MM.1S (cell line): ENCODE measurements at regions not wholly inside any gene's neighbourhood (a gene's known extent, or its start where the extent isn't known, plus 50 kb on each side); places are given as distances from the start of the nearest gene placed in this dataset.

Experiments used
- DNase-seq: peaks from one replicate; pipeline ENCODE4 v3.0.0-alpha.2; 2015
- H2AFZ ChIP-seq: fragments of 300-600 bp; sonication (generic); 2 replicates; pipeline ENCODE4 v1.6.0; 2016; ENCODE audit warnings: antibody characterized with exemption, low read length
- H3F3A ChIP-seq: fragments of 300-600 bp; sonication (generic); 2 replicates; pipeline ENCODE4 v1.6.1; 2016; ENCODE audit warnings: mild to moderate bottlenecking, antibody characterized with exemption, low read length, moderate library complexity, mixed read lengths; ENCODE audit not compliant: insufficient read depth
- H3K27ac ChIP-seq: fragments of 300-600 bp; sonication (generic); 2 replicates; pipeline ENCODE4 v1.5.1; 2016; ENCODE audit warnings: mild to moderate bottlenecking, low read length
- H3K27me3 ChIP-seq: fragments of 300-600 bp; sonication (generic); replicated peaks from 2 replicates; pipeline ENCODE4 v1.6.0; 2016; ENCODE audit warnings: low read length; ENCODE audit not compliant: insufficient read depth
- H3K36me3 ChIP-seq: fragments of 300-600 bp; sonication (generic); replicated peaks from 2 replicates; pipeline ENCODE4 v1.6.1; 2016; ENCODE audit warnings: mild to moderate bottlenecking, low read length, mixed read lengths; ENCODE audit not compliant: insufficient read depth
- H3K4me1 ChIP-seq: fragments of 300-600 bp; sonication (generic); 2 replicates; pipeline ENCODE4 v1.6.1; 2016; ENCODE audit warnings: low read length, mixed read lengths
- H3K4me2 ChIP-seq: fragments of 300-600 bp; sonication (generic); 2 replicates; pipeline ENCODE4 v1.6.0; 2016; ENCODE audit warnings: low read depth, low read length
- H3K4me3 ChIP-seq: fragments of 300-600 bp; sonication (generic); 2 replicates; pipeline ENCODE4 v1.5.1; 2016; ENCODE audit warnings: low read length, mixed read lengths
- H3K79me2 ChIP-seq: fragments of 300-600 bp; sonication (generic); 2 replicates; pipeline ENCODE4 v1.6.1; 2016; ENCODE audit warnings: mixed run types, low read length, mixed read lengths
- H3K9ac ChIP-seq: fragments of 300-600 bp; sonication (generic); 2 replicates; pipeline ENCODE4 v1.6.1; 2016; ENCODE audit warnings: low read length, mixed read lengths
- H3K9me2 ChIP-seq: fragments of 300-600 bp; sonication (generic); replicated peaks from 2 replicates; pipeline ENCODE4 v1.6.1; 2016; ENCODE audit warnings: mild to moderate bottlenecking, low read length, mixed read lengths; ENCODE audit not compliant: insufficient read depth
- H3K9me3 ChIP-seq: fragments of 300-600 bp; sonication (generic); replicated peaks from 2 replicates; pipeline ENCODE4 v1.6.1; 2016; ENCODE audit warnings: mild to moderate bottlenecking, low read length, mixed read lengths; ENCODE audit not compliant: insufficient read depth
- H4K20me1 ChIP-seq: fragments of 300-600 bp; sonication (generic); 2 replicates; pipeline ENCODE4 v1.6.1; 2016; ENCODE audit warnings: mild to moderate bottlenecking, low read length, moderate library complexity, mixed read lengths; ENCODE audit not compliant: insufficient read depth
- CTCF ChIP-seq: fragments of 300-600 bp; sonication (generic); IDR thresholded peaks from 2 replicates; pipeline ENCODE4 v1.5.1; 2016; ENCODE audit warnings: antibody characterized with exemption, low read length, mixed read lengths
- EZH2 ChIP-seq: fragments of 300-600 bp; sonication (generic); optimal IDR thresholded peaks from 2 replicates; pipeline ENCODE3; 2017; ENCODE audit warnings: low read depth, mild to moderate bottlenecking, antibody characterized with exemption, low read length, mixed read lengths
- EZH2phosphoT487 ChIP-seq: fragments of 300-600 bp; sonication (generic); IDR thresholded peaks from 2 replicates; pipeline ENCODE4 v1.6.1; 2018; ENCODE audit warnings: antibody characterized with exemption, low read length

GRCh38 chr3:26381411-26381810, 241.2 kb upstream of the LRRC3B start:
- no peaks in the 10 kb centered on the region for H3K36me3 ChIP-seq
- no peaks in the 10 kb centered on the region for H4K20me1 ChIP-seq
- no peak for DNase-seq
- no peak overlapping the region for H2AFZ ChIP-seq
- H3K27me3 ChIP-seq: no peaks in the 10 kb centered on the region
- no peaks in the 10 kb centered on the region for H3K79me2 ChIP-seq
- no peaks in the 10 kb centered on the region for H3K4me1 ChIP-seq
- H3K4me2 ChIP-seq: no peak overlapping the region
- no peak for TF ChIP-seq EZH2phosphoT487
- no peak for TF ChIP-seq CTCF
- TF ChIP-seq EZH2: no peak
- no peaks in the 10 kb centered on the region for H3F3A ChIP-seq
- no peak overlapping the region for H3K9ac ChIP-seq
- no peak overlapping the region for H3K4me3 ChIP-seq
- no peaks in the 10 kb centered on the region for H3K9me3 ChIP-seq
- H3K27ac ChIP-seq: no peak overlapping the region
- no peaks in the 10 kb centered on the region for H3K9me2 ChIP-seq

GRCh38 chr3:26406636-26407035, 215.9 kb upstream of the LRRC3B start:
- Histone ChIP-seq H4K20me1 (no peaks in the 10 kb centered on the region), H3K9ac (no peak overlapping the region), H3K4me3 (no peak overlapping the region), H3K9me3 (no peaks in the 10 kb centered on the region), H3F3A (no peaks in the 10 kb centered on the region), H3K4me1 (no peaks in the 10 kb centered on the region), H3K36me3 (no peaks in the 10 kb centered on the region), H3K27ac (no peak overlapping the region), H3K27me3 (no peaks in the 10 kb centered on the region), H2AFZ (no peak overlapping the region), H3K79me2 (no peaks in the 10 kb centered on the region), H3K9me2 (no peaks in the 10 kb centered on the region), H3K4me2 (no peak overlapping the region)
- TF ChIP-seq CTCF (no peak), EZH2phosphoT487 (no peak), EZH2 (no peak)
- no peak for DNase-seq

- Histone ChIP-seq H3K4me3 (no peak overlapping the region), H3K4me1 (peaks cover 9% of the 10 kb centered on the region), H4K20me1 (no peaks in the 10 kb centered on the region), H3K9me3 (no peaks in the 10 kb centered on the region), H3K4me2 (no peak overlapping the region), H3K9me2 (no peaks in the 10 kb centered on the region), H3F3A (no peaks in the 10 kb centered on the region), H3K9ac (no peak overlapping the region), H2AFZ (no peak overlapping the region), H3K79me2 (no peaks in the 10 kb centered on the region), H3K27ac (no peak overlapping the region), H3K36me3 (no peaks in the 10 kb centered on the region), H3K27me3 (no peaks in the 10 kb centered on the region)
- DNase-seq: no peak
- TF ChIP-seq EZH2phosphoT487: no peak
- TF ChIP-seq EZH2: no peak
- TF ChIP-seq CTCF: no peak
Observed at GRCh38 chr3:26418553-26418952, 204.0 kb upstream of the LRRC3B start.
